Spleen (tissue), 11 donors: ENCODE measurements at regions not wholly inside any gene's neighbourhood (a gene's known extent, or its start where the extent isn't known, plus 50 kb on each side); places are given as distances from the start of the nearest gene placed in this dataset.

Experiments
- DNase-seq: peaks from one replicate; pipeline ENCODE4 v3.0.0-alpha.2; 2020
- H3K27ac ChIP-seq, 8 donors: fragments of 200-600 bp; sonication (generic) in 7 of 8; 1 replicate in 4 of 8; 2 replicates in 4 of 8; pipeline versions ENCODE4 v1.5.0 to v1.8.0; 2016 to 2021; ENCODE audit warnings: inconsistent platforms in 4 of 8, mild to moderate bottlenecking in 4 of 8, moderate library complexity in 1 of 8
- H3K27me3 ChIP-seq, 7 donors: fragments of 200-600 bp; sonication (generic) in 6 of 7; replicated peaks in 1 of 7; 1 replicate in 4 of 7; 2 replicates in 3 of 7; pipeline versions ENCODE4 v1.5.0 to v1.8.0; 2016 to 2021; ENCODE audit warnings: inconsistent platforms in 3 of 7, mild to moderate bottlenecking in 1 of 7
- H3K36me3 ChIP-seq, 6 donors: fragments of 200-600 bp; sonication (generic) in 5 of 6; 1 replicate in 4 of 6; 2 replicates in 2 of 6; pipeline versions ENCODE4 v1.5.0 to v1.8.0; 2016 to 2021; ENCODE audit warnings: inconsistent platforms in 2 of 6
- H3K4me1 ChIP-seq, 6 donors: fragments of 200-600 bp; sonication (generic) in 5 of 6; 1 replicate in 3 of 6; 2 replicates in 3 of 6; pipeline versions ENCODE4 v1.5.0 to v1.8.0; 2016 to 2021; ENCODE audit warnings: inconsistent platforms in 3 of 6
- H3K4me3 ChIP-seq, 8 donors: fragments of 200-600 bp; sonication (generic) in 7 of 8; 1 replicate in 4 of 8; 2 replicates in 4 of 8; pipeline versions ENCODE4 v1.5.0 to v1.8.0; 2016 to 2021; ENCODE audit warnings: inconsistent platforms in 4 of 8, mild to moderate bottlenecking in 4 of 8, moderate library complexity in 2 of 8
- H3K9me3 ChIP-seq, 8 donors: fragments of 200-600 bp; sonication (generic) in 7 of 8; 1 replicate in 4 of 8; 2 replicates in 4 of 8; pipeline versions ENCODE4 v1.5.0 to v1.8.0; 2016 to 2021; ENCODE audit warnings: inconsistent platforms in 4 of 8
- POLR2A ChIP-seq, 3 donors: fragments of 450-650 bp; IDR thresholded peaks; one replicate each; pipeline ENCODE4 v1.5.1; 2017; ENCODE audit warnings: antibody characterized with exemption in 3 of 3, mild to moderate bottlenecking in 1 of 3
- POLR2AphosphoS5 ChIP-seq, 3 donors: sonication (generic); formaldehyde crosslinking; IDR thresholded peaks; one replicate each; pipeline ENCODE4 v1.5.1; 2017; ENCODE audit warnings: antibody characterized with exemption in 3 of 3
- WGBS, 5 donors: extraction: QIAGEN DNeasy Blood & Tissue Kit in 3 of 5; methylation state at CpG; one replicate each; pipeline versions ENCODE4 v1.1.5 to v1.1.7; 2013 to 2018; 5-methylcytosine and 5-hydroxymethylcytosine counted together
- intact Hi-C: fragments of 100-400 bp; cut with DNase I; formaldehyde crosslinking; loops from one replicate; pipeline ENCODE4 v1.15.0; 2023; ENCODE audit warnings: low total_unique reads
- TF ChIP-seq, protein P1 (sequence below), 11 experiments: fragments of 200-600 bp in 7 of 11; fragments of 450-650 bp in 4 of 11; sonication (generic) in 4 of 11; IDR thresholded peaks in 8 of 11; conservative IDR thresholded peaks in 3 of 11; 1 replicate in 7 of 11; 2 replicates in 4 of 11; pipeline versions ENCODE4 v1.4.0 to v1.8.0; 2016 to 2021; ENCODE audit warnings: antibody characterized with exemption in 11 of 11, inconsistent platforms in 4 of 11, mild to moderate bottlenecking in 1 of 11
- donor health status: healthy with polysubstance abuse.
- donor health status: DM: no; HTN: no; CAD: no; lungs with moderate emphysema.
- donor health status: DM: no; HTN: no; CAD: no.
- donor health status: Bipolar disorder and iron deficiency.
- donor health status: healthy.
- donor health status: DM: no; HTN: no; CAD: no.
- donor health status: DM: yes; HTN: yes; CAD: no.

DNA sequence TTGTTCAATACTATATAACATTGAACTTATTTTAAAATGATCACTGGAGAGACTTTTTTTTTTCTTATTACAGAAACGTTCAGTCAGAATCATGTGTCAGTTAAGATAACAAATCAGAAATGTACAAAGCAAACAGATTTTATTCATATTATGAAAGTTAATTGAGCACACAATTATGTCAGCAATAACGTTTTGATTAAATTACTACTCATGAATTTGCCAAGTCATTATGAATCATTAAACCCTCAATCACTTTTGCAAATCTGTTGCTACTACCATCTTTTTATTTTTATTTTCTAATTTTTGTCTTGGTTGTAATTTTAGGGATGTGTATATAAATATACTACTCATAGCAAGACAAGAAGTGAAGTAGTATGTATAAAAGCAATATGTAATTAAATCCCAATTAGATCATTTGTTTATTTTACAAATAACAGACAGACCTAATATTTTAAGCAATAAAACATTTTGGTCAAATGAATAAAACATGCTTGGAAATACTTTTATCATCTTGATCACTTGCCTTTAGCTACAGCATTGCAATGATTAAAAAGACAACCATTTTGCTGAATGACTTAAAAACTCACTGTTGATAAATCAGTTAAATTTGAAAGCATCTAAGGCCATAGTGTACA lies 893.4 kb upstream of the MIR17HG start:
- TF ChIP-seq, protein P1, sequence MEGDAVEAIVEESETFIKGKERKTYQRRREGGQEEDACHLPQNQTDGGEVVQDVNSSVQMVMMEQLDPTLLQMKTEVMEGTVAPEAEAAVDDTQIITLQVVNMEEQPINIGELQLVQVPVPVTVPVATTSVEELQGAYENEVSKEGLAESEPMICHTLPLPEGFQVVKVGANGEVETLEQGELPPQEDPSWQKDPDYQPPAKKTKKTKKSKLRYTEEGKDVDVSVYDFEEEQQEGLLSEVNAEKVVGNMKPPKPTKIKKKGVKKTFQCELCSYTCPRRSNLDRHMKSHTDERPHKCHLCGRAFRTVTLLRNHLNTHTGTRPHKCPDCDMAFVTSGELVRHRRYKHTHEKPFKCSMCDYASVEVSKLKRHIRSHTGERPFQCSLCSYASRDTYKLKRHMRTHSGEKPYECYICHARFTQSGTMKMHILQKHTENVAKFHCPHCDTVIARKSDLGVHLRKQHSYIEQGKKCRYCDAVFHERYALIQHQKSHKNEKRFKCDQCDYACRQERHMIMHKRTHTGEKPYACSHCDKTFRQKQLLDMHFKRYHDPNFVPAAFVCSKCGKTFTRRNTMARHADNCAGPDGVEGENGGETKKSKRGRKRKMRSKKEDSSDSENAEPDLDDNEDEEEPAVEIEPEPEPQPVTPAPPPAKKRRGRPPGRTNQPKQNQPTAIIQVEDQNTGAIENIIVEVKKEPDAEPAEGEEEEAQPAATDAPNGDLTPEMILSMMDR (IDR thresholded peaks at IDR 0.05 in 8 of 11, conservative IDR thresholded peaks at IDR 0.05 in 3 of 11), result no peak
- TF ChIP-seq POLR2AphosphoS5 (IDR thresholded peaks at IDR 0.05) (no peak), POLR2A (IDR thresholded peaks at IDR 0.05) (no peak)

DNA sequence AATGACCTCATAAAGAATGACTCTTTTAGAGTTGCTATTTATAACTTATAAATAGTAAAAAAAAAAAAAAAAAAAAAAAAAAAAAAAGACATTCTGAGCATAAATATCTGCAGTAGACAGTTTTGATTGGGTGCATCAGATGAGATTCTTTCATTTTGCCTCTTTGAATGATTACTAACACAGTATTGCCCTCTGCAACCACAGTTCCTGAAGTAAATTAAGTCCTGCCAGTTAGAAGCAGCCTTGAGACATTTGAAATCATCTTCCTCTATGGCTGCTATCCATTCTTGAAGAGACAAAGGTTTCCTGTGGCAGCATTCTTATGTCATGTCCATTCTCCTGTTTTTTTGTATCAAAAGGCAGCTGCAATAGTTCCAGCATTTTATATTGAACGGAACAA lies 892.4 kb upstream of the MIR17HG start:
- intact Hi-C loops, result no loop called here
- Histone ChIP-seq H3K4me3 (no peak overlapping the region), H3K27me3 (no peaks in the 10 kb centered on the region), H3K36me3 (no peaks in the 10 kb centered on the region), H3K4me1 (no peaks in the 10 kb centered on the region), H3K27ac (no peak overlapping the region), H3K9me3 (peaks cover 0 to 6% (median 0%) of the 10 kb centered on the region in 8 donors)
- 78 to 93% (median 91%) methylated on average over 1 of the region's 1 CpG for WGBS, 5 donors
- DNase-seq, result no peak
- TF ChIP-seq POLR2AphosphoS5 (IDR thresholded peaks at IDR 0.05) (no peak), POLR2A (IDR thresholded peaks at IDR 0.05) (no peak)
- TF ChIP-seq, protein P1 (IDR thresholded peaks at IDR 0.05 in 8 of 11, conservative IDR thresholded peaks at IDR 0.05 in 3 of 11), result no peak

More for the DNA sequence above, 893.4 kb upstream of the MIR17HG start:
- H3K9me3 ChIP-seq, result peaks cover 0 to 6% (median 0%) of the 10 kb centered on the region in 8 donors
- H3K36me3 ChIP-seq, result no peaks in the 10 kb centered on the region
- H3K27me3 ChIP-seq, result no peaks in the 10 kb centered on the region
- no peak for DNase-seq
- 59 to 79% (median 63%) methylated on average over 2 of the region's 2 CpGs for WGBS, 5 donors
- H3K4me1 ChIP-seq, result no peaks in the 10 kb centered on the region
- intact Hi-C loops, result no loop called here
- no peak overlapping the region for H3K4me3 ChIP-seq
- no peak overlapping the region for H3K27ac ChIP-seq

DNA sequence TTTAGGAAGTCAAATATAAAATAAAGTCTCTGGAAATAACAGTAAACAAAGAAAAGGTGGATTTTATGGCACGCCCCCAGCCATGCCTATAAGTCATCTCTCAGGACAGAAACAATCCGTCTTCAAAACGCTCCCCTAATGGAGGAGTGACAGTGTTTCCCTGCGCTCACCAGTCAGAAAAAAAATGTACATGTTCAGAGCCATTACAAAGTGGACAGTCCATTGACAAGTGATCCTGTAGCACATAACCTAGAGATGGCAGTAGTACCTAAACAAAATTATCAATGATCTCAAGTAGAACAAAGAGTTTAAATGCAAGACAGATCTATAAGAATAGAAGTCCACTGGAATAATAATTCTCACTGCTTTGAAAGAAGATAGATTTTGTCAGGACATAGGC lies 891.7 kb upstream of the MIR17HG start:
- TF ChIP-seq POLR2AphosphoS5 (IDR thresholded peaks at IDR 0.05) (no peak), POLR2A (IDR thresholded peaks at IDR 0.05) (no peak)
- TF ChIP-seq, protein P1 (IDR thresholded peaks at IDR 0.05 in 8 of 11, conservative IDR thresholded peaks at IDR 0.05 in 3 of 11), result no peak
- WGBS, 5 donors, result 64 to 84% (median 81%) methylated on average over 3 to 4 of the region's 4 CpGs

DNA sequence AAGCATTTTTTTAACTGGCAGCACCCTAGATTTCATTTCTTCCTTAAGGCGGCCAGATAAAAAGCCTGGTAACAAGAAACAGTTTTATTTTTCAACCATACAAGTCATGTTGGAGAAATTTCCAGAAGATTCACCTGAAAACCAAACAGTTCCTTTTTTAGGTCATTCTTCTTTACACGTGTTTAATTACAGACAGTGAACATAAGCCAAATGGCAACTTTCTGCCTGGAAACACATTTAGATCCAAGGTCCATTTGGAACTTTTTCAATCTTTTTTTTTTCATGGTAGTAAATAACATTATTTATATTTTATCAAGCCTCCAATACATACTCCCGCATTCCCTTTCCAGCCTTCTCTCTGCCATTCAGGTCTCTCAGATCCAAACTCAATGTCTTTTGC lies 886.1 kb upstream of the MIR17HG start:
- Histone ChIP-seq H3K4me3 (no peak overlapping the region), H3K27me3 (no peaks in the 10 kb centered on the region), H3K9me3 (no peaks in the 10 kb centered on the region), H3K36me3 (no peaks in the 10 kb centered on the region), H3K4me1 (no peaks in the 10 kb centered on the region), H3K27ac (no peak overlapping the region)
- no peak for DNase-seq
- WGBS, 5 donors, result 82 to 91% (median 83%) methylated on average over 3 of the region's 3 CpGs
- intact Hi-C loops, result no loop called here
- TF ChIP-seq, protein P1 (IDR thresholded peaks at IDR 0.05 in 8 of 11, conservative IDR thresholded peaks at IDR 0.05 in 3 of 11), result no peak
- TF ChIP-seq POLR2A (IDR thresholded peaks at IDR 0.05) (no peak), POLR2AphosphoS5 (IDR thresholded peaks at IDR 0.05) (no peak)

More for the DNA sequence above, 891.7 kb upstream of the MIR17HG start:
- H3K4me1 ChIP-seq, result no peaks in the 10 kb centered on the region
- no peak overlapping the region for H3K4me3 ChIP-seq
- no peaks in the 10 kb centered on the region for H3K36me3 ChIP-seq
- H3K27me3 ChIP-seq, result no peaks in the 10 kb centered on the region
- H3K9me3 ChIP-seq, result peaks cover 0 to 6% (median 0%) of the 10 kb centered on the region in 8 donors
- DNase-seq, result no peak
- intact Hi-C loops, result no loop called here
- H3K27ac ChIP-seq, result no peak overlapping the region
